Uterus (tissue), 2 donors: ENCODE measurements at regions not wholly inside any gene's neighbourhood (a gene's known extent, or its start where the extent isn't known, plus 50 kb on each side); places are given as distances from the start of the nearest gene placed in this dataset.

Experiments used
- CTCF ChIP-seq, 4 experiments: fragments of 200-600 bp in 2 of 4; fragments of 450-650 bp in 2 of 4; sonication (generic) in 2 of 4; IDR thresholded peaks; one replicate each; pipeline ENCODE4 v1.5.1; 2016 to 2019; ENCODE audit warnings: antibody characterized with exemption in 4 of 4, mild to moderate bottlenecking in 2 of 4, moderate library complexity in 1 of 4
- POLR2A ChIP-seq, 2 donors: fragments of 450-650 bp; IDR thresholded peaks; one replicate each; pipeline ENCODE4 v1.6.1; 2016; ENCODE audit warnings: antibody characterized with exemption in 2 of 2, mild to moderate bottlenecking in 1 of 2, moderate library complexity in 1 of 2

- no peak for TF ChIP-seq CTCF (IDR thresholded peaks at IDR 0.05)
- no peak for TF ChIP-seq POLR2A (IDR thresholded peaks at IDR 0.05)
Observed at GRCh38 chr12:34402899-34403705, 380.8 kb downstream of the ALG10 start.
